Left ventricle myocardium inferior (tissue), 1 donor: ENCODE measurements at regions not wholly inside any gene's neighbourhood (a gene's known extent, or its start where the extent isn't known, plus 50 kb on each side); places are given as distances from the start of the nearest gene placed in this dataset.

Experiments
- DNase-seq: peaks from one replicate; pipeline ENCODE4 v3.0.0-alpha.2; 2020
- H3K27ac ChIP-seq: fragments of 200-600 bp; replicated peaks from 2 replicates; pipeline ENCODE4 v1.8.0; 2021
- H3K27me3 ChIP-seq: fragments of 200-600 bp; 2 replicates; pipeline ENCODE4 v1.8.0; 2021; ENCODE audit warnings: low read depth
- H3K36me3 ChIP-seq: fragments of 200-600 bp; 2 replicates; pipeline ENCODE4 v1.8.0; 2021
- H3K4me1 ChIP-seq: fragments of 200-600 bp; 2 replicates; pipeline ENCODE4 v1.8.0; 2021
- H3K4me3 ChIP-seq: fragments of 200-600 bp; 2 replicates; pipeline ENCODE4 v1.8.0; 2021; ENCODE audit warnings: mild to moderate bottlenecking, moderate library complexity
- H3K9me3 ChIP-seq: fragments of 200-600 bp; replicated peaks from 2 replicates; pipeline ENCODE4 v1.8.0; 2021
- intact Hi-C: fragments of 100-400 bp; cut with micrococcal nuclease; formaldehyde crosslinking; loops from one replicate; pipeline ENCODE4 v1.11.0; 2022
- TF ChIP-seq, protein P1 (sequence below): fragments of 200-600 bp; IDR thresholded peaks from 2 replicates; pipeline ENCODE4 v1.8.0; 2021; ENCODE audit warnings: antibody characterized with exemption, mild to moderate bottlenecking, borderline replicate concordance
- donor health status: DM: no; HTN: yes; CAD: no; lungs with severe emphysema.

DNA sequence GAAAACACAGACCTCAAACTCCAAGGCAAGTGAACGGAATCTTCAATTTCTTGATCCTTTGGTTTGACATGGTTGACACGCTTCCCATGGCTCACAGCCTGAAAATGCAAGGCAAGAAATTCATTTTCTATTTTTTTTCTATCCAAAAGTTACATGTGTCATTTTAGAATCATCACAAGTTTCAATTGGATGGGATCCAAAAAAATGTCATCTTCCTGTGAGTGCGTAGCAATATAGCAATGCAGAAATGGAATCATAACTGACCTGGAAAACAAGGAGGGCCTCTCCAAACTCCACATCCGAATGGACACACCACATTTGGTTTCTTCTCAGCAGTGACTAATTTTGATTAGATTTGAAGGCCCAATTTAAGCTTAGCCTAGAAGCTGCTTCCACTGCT is 175.8 kb upstream of the ATP11B start:
- intact Hi-C loops, result no loop called here
- no peaks in the 10 kb centered on the region for H3K4me1 ChIP-seq
- H3K27ac ChIP-seq, result no peak overlapping the region
- DNase-seq, result no peak
- no peaks in the 10 kb centered on the region for H3K36me3 ChIP-seq
- no peak overlapping the region for H3K4me3 ChIP-seq
- TF ChIP-seq, protein P1, sequence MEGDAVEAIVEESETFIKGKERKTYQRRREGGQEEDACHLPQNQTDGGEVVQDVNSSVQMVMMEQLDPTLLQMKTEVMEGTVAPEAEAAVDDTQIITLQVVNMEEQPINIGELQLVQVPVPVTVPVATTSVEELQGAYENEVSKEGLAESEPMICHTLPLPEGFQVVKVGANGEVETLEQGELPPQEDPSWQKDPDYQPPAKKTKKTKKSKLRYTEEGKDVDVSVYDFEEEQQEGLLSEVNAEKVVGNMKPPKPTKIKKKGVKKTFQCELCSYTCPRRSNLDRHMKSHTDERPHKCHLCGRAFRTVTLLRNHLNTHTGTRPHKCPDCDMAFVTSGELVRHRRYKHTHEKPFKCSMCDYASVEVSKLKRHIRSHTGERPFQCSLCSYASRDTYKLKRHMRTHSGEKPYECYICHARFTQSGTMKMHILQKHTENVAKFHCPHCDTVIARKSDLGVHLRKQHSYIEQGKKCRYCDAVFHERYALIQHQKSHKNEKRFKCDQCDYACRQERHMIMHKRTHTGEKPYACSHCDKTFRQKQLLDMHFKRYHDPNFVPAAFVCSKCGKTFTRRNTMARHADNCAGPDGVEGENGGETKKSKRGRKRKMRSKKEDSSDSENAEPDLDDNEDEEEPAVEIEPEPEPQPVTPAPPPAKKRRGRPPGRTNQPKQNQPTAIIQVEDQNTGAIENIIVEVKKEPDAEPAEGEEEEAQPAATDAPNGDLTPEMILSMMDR, result no peak
- H3K9me3 ChIP-seq, result no peaks in the 10 kb centered on the region
- H3K27me3 ChIP-seq, result peaks cover 5% of the 10 kb centered on the region

DNA sequence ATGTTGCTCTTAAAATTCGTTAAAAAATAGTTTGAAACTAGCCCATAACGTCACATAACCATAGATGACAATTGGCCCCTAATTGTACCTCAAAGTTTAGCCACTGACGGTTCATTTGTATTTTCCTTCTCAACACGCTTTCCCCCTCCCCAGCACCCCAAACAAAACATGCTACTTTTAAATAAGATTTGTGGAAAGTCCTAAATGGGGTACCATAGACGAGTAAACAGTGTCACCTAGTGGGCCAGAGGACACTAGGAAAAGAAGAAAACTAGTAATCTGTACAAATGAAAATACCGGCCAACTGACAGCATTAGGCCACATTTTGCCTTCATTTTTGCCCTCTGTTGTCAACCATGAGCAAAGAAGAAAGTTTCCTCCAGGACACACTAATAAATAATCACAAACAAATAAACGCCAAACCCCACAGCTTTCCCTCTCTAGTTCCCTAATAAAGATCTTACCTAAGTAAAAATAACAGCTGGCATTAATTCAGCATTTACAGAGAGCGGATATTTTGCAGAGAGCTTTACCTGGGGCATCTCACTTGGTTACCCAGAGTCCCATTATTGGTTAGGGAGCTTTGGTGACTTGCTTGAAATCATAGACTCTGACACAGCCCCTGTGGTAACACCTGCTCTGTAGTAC is 175.1 kb upstream of the ATP11B start:
- no peak for DNase-seq
- no peak overlapping the region for H3K27ac ChIP-seq
- TF ChIP-seq, protein P1, result peak; percentile 28
- no peaks in the 10 kb centered on the region for H3K9me3 ChIP-seq
- H3K4me1 ChIP-seq, result no peaks in the 10 kb centered on the region
- H3K27me3 ChIP-seq, result peaks cover 5% of the 10 kb centered on the region
- intact Hi-C loops, result no loop called here
- H3K36me3 ChIP-seq, result no peaks in the 10 kb centered on the region
- H3K4me3 ChIP-seq, result no peak overlapping the region

DNA sequence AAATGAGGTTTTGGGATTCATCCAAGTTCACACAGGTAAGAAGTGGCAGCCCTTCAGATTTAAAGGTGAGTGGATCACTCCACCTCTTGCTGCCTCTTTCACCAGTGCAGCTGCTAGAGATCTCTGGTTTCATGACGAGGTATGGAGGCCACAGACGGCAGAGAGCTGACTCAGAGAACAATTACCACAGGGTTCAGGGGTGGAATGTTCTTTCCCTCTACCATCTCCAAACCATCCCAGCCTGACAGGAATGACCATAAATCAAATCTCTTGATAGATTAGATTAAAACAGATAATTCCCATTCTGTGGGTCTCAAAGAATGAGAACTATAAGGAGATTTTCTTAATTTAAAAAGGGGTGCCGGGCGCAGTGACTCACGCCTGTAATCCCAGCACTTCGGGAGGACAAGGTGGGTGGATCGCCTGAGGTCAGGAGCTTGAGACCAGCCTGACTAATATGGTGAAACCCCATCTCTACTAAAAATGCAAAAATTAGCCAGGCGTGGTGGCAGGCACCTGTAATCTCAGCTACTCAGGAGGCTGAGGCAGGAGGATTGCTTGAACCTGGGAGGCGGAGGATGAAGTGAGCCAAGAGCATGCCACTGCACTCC is 174.2 kb upstream of the ATP11B start:
- no peaks in the 10 kb centered on the region for H3K36me3 ChIP-seq
- H3K27me3 ChIP-seq, result peaks cover 7% of the 10 kb centered on the region
- no peak for DNase-seq
- no peaks in the 10 kb centered on the region for H3K4me1 ChIP-seq
- TF ChIP-seq, protein P1, result no peak
- intact Hi-C loops, result no loop called here
- no peaks in the 10 kb centered on the region for H3K9me3 ChIP-seq
- H3K27ac ChIP-seq, result no peak overlapping the region
- no peak overlapping the region for H3K4me3 ChIP-seq

DNA sequence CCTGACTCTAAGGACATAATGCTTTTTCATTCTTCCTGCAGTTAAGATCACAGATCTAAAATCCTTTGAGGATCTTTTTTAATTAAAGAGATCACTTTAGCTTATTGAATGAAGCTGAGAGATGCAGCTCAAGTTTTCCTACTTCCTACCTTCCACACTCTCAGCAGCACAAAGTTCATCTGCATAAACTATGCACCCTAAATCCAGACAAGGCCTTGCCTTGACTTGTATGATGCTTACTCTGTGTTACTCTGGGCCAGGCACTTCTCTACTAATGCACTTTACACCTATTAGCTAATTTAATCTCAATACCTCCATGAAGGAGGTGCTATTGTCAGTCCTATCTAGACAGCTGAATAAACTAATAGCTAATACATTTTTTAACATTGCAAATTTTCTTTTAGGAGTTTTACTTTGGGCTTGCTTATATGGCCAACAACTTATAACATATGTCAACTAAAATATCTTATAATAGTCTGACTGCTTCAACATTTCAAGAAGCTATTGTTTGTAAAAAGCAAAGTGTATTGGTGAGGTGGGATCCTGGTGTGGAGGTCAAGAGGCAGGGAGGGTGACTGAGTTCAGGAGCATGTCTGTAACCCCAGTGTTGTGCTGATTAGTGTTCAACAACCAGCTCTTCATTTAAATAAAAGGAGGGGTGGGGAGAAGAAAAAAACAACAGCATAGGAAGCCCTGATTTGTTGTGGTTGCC is 172.4 kb upstream of the ATP11B start:
- Histone ChIP-seq H3K9me3 (peaks cover 3% of the 10 kb centered on the region), H3K4me1 (no peaks in the 10 kb centered on the region), H3K27me3 (peaks cover 9% of the 10 kb centered on the region), H3K4me3 (no peak overlapping the region), H3K36me3 (no peaks in the 10 kb centered on the region), H3K27ac (no peak overlapping the region)
- no peak for DNase-seq
- TF ChIP-seq, protein P1, result no peak
- intact Hi-C loops, result no loop called here

DNA sequence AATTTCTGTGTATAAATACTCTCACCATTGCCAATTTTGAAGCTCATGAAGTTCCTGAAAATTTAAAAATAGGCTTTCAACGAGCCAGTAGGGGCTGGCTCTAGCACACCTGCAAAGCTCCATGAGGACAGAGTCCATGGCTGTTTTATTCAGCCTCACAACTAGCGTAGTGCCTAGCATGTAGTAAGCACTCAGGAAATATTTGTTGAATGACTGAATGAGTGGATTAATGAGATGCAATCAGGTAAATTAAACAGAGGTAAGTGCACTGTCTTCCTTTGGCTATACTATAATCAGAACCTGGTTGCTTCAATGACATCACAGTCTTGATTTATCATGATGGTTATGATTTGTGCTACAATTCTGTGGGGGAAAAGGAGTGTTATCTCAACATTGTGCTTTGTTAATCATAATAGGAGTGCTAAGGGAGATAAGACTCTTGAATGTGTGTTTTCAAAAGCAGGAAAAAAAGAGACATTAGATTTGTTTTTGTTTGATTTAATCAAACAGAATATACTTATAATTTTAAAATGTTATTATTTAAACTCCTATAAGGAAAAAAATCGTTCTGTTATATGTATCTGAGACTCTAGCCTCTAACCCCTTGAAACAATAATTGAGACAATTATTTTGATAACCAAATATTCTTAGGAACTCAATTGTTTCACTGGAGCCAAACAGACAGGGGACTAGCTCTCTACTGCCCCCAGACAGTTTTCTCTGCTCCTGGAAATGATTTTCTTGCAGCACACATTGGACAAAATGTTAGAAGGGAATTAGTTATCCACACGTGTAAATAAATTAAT is 171.7 kb upstream of the ATP11B start:
- DNase-seq, result no peak
- Histone ChIP-seq H3K4me3 (no peak overlapping the region), H3K4me1 (no peaks in the 10 kb centered on the region), H3K36me3 (no peaks in the 10 kb centered on the region), H3K9me3 (peaks cover 3% of the 10 kb centered on the region), H3K27ac (no peak overlapping the region), H3K27me3 (peaks cover 9% of the 10 kb centered on the region)
- intact Hi-C loops, result no loop called here
- TF ChIP-seq, protein P1, result no peak
